ENCODE measurements at regions not wholly inside any gene's neighbourhood (a gene's known extent, or its start where the extent isn't known, plus 50 kb on each side); places are given as distances from the start of the nearest gene placed in this dataset.

DNA sequence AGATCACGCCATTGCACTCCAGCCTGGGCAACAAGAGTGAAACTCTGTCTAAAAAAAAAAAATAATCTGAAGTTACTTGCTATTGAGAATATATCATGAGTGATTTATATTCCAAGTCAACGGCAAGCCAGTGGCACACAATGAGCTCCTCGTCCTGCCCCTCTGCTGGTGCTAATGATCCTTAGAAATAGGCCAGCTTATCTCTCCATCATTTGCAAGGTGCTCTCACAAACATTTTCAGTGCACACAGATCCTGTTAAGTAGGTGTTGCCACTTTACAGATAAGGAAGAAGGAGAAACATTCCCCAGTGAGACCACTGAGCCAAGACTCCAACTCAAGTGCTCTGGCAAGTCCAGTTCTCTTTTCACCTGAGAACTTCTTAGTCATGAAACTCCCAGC is 91.3 kb upstream of the GPR45 start:
- ATAC-seq (ENCODE audit: low read depth) (no peak), DNase-seq (ENCODE audit: low spot score in 2 of 2) (no peak)
- Mint-ChIP-seq H3K4me1 (peaks cover 18% of the 10 kb centered on the region), H3K9me3 (peaks cover 2% of the 10 kb centered on the region), H3K4me3 (no peak overlapping the region), H3K27ac (no peak overlapping the region), H3K27me3 (peaks cover 4% of the 10 kb centered on the region), H3K36me3 (peaks cover 25% of the 10 kb centered on the region)

GRCh38 chr2:105154119-105154818 is 87.3 kb upstream of the GPR45 start:
- Mint-ChIP-seq H3K9me3 (peaks cover 18% of the 10 kb centered on the region), H3K4me3 (no peak overlapping the region), H3K27ac (no peak overlapping the region), H3K4me1 (peaks cover 6% of the 10 kb centered on the region), H3K27me3 (peaks cover 4% of the 10 kb centered on the region), H3K36me3 (peaks cover 19% of the 10 kb centered on the region)
- ATAC-seq (ENCODE audit: low read depth) (no peak), DNase-seq (ENCODE audit: low spot score in 2 of 2) (no peak)

- no peak for DNase-seq (ENCODE audit: low spot score in 2 of 2)
- H3K27me3 Mint-ChIP-seq = peaks cover 4% of the 10 kb centered on the region
- peaks cover 14% of the 10 kb centered on the region for H3K36me3 Mint-ChIP-seq
- no peak for ATAC-seq (ENCODE audit: low read depth)
- no peak overlapping the region for H3K4me3 Mint-ChIP-seq
- peaks cover 18% of the 10 kb centered on the region for H3K9me3 Mint-ChIP-seq
- H3K27ac Mint-ChIP-seq = no peak overlapping the region
- peaks cover 4% of the 10 kb centered on the region for H3K4me1 Mint-ChIP-seq
Measured at GRCh38 chr2:105156166-105156565, 85.4 kb upstream of the GPR45 start.

DNA sequence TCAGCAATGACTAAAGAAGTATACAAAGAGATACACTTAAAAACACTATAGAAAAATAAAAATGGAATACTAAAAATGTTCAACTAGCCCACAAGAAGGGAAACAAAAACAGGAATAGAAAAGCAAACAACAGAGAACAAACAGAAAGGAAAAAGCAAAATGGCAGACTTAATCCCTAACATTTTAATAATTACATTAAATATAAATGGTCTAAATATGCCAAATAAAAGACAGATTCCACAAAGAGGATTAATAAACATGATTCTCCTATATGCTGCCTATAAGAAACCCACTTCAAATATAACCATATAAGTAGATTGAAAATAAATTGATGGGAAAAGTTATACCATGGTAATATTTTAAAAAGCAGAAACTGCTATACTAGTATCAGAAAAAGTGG is 83.5 kb upstream of the GPR45 start:
- H3K4me3 Mint-ChIP-seq = no peak overlapping the region
- DNase-seq (ENCODE audit: low spot score in 2 of 2) (no peak), ATAC-seq (ENCODE audit: low read depth) (no peak)
- H3K4me1 Mint-ChIP-seq = peaks cover 4% of the 10 kb centered on the region
- H3K27me3 Mint-ChIP-seq = peaks cover 2% of the 10 kb centered on the region
- peaks cover 18% of the 10 kb centered on the region for H3K9me3 Mint-ChIP-seq
- no peak overlapping the region for H3K27ac Mint-ChIP-seq
- peaks cover 11% of the 10 kb centered on the region for H3K36me3 Mint-ChIP-seq

DNA sequence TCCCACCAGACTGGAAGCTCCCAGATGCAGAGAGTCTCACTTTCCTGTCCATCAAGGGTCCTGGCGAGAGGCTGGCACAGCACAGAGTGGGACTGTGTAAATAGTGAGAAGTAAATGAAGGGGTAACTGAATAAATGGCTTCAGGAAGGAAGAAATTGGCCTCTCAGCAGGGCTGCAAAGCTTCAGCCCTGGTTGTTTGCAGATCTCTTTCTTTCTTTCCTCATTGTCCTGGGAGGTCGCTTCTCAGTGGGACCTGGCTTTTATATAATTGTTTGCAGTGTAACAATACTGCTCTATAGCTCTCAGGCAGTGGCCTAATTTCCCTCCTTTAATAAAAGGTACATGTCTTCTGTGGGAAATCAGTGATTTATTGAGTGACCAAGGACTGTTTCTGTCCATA is 74.9 kb upstream of the GPR45 start:
- H3K27me3 Mint-ChIP-seq = no peaks in the 10 kb centered on the region
- no peaks in the 10 kb centered on the region for H3K36me3 Mint-ChIP-seq
- no peak overlapping the region for H3K4me3 Mint-ChIP-seq
- ATAC-seq (ENCODE audit: low read depth) = no peak
- no peaks in the 10 kb centered on the region for H3K9me3 Mint-ChIP-seq
- no peak overlapping the region for H3K27ac Mint-ChIP-seq
- no peak for DNase-seq (ENCODE audit: low spot score in 2 of 2)
- H3K4me1 Mint-ChIP-seq = peaks cover 9% of the 10 kb centered on the region

GRCh38 chr2:105168543-105168942 is 73.0 kb upstream of the GPR45 start:
- no peak for ATAC-seq (ENCODE audit: low read depth)
- H3K27ac Mint-ChIP-seq = no peak overlapping the region
- no peak for DNase-seq (ENCODE audit: low spot score in 2 of 2)
- peaks cover 14% of the 10 kb centered on the region for H3K4me1 Mint-ChIP-seq
- peaks cover 5% of the 10 kb centered on the region for H3K9me3 Mint-ChIP-seq
- no peaks in the 10 kb centered on the region for H3K27me3 Mint-ChIP-seq
- no peak overlapping the region for H3K4me3 Mint-ChIP-seq
- H3K36me3 Mint-ChIP-seq = peaks cover 5% of the 10 kb centered on the region

GRCh38 chr2:105175231-105175630 is 66.3 kb upstream of the GPR45 start:
- Mint-ChIP-seq H3K27ac (peak overlapping the region; percentile 89), H3K27me3 (no peaks in the 10 kb centered on the region), H3K4me1 (peaks cover 46% of the 10 kb centered on the region), H3K36me3 (peaks cover 12% of the 10 kb centered on the region), H3K9me3 (peaks cover 11% of the 10 kb centered on the region), H3K4me3 (peak overlapping the region; percentile 60)
- no peak for DNase-seq (ENCODE audit: low spot score in 2 of 2)
- peak; percentile 66 for ATAC-seq (ENCODE audit: low read depth)

- Mint-ChIP-seq H3K36me3 (peaks cover 12% of the 10 kb centered on the region), H3K4me3 (peak overlapping the region; percentile 60), H3K9me3 (peaks cover 11% of the 10 kb centered on the region), H3K27ac (peak overlapping the region; percentile 89), H3K27me3 (no peaks in the 10 kb centered on the region), H3K4me1 (peaks cover 45% of the 10 kb centered on the region)
- DNase-seq (ENCODE audit: low spot score in 2 of 2) = peak in 1 of 2 donors; percentile 32
- peak; percentile 89 for ATAC-seq (ENCODE audit: low read depth)
Measured at GRCh38 chr2:105176429-105176828, 65.1 kb upstream of the GPR45 start.

DNA sequence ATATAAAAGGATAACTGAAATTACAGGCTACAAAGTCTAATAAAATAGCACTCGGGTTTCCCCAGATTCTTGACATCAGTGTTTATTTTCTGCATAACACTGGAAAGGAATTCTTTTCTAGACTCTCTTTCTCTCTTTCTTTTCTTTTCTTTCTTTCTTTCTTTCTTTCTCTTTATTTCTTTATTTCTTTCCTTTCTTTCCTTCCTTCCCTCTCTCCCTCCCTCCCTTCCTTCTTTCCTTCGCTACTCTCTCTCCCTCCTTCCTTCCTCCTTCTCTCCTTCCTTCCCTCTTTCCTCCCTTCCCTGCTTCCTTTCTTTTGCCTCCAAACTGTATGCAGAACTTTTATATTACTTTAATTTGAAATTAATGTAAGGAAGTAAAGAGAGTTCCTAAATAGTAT is 64.5 kb upstream of the GPR45 start:
- H3K27ac Mint-ChIP-seq = peak overlapping the region; percentile 89
- H3K9me3 Mint-ChIP-seq = peaks cover 11% of the 10 kb centered on the region
- H3K27me3 Mint-ChIP-seq = no peaks in the 10 kb centered on the region
- no peak for ATAC-seq (ENCODE audit: low read depth)
- H3K4me1 Mint-ChIP-seq = peaks cover 47% of the 10 kb centered on the region
- H3K36me3 Mint-ChIP-seq = peaks cover 12% of the 10 kb centered on the region
- peak overlapping the region; percentile 60 for H3K4me3 Mint-ChIP-seq
- DNase-seq (ENCODE audit: low spot score in 2 of 2) = no peak

DNA sequence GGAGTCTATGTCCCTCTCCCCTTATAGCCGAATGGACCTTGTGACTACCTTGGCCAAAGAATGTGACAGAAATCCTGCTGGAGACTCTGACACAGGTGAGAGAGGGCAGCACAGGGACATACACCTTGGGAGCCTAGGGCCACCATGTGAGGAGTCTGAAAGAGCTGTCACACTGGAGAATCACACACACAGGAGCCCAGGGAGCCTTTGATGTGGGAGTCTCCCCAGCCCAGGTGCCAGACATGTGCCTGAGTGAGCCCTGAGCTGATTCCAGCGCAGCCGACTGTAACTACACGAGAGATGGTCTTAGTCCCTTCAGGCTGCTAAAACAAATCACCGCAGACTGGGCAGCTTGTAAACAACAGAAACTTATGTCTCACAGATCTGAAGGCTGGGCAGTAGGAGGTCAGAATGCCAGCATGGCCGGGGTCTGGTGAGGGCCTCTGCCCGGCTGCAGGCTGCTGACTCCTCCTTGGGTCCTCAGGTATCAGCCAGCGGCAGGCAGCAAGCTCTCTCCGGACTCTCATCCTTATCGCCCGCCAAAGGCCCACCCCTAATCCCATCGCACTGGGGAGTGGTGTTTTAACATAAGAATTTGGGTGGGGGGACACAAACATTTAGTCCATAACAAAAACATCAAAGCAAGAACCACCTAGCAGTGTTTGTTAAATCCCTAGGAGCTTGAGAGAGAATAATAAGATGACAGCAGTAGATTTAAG is 63.8 kb upstream of the GPR45 start:
- DNase-seq (ENCODE audit: low spot score in 2 of 2) (no peak), ATAC-seq (ENCODE audit: low read depth) (no peak)
- Mint-ChIP-seq H3K36me3 (peaks cover 12% of the 10 kb centered on the region), H3K27ac (peak overlapping the region; percentile 89), H3K4me1 (peaks cover 53% of the 10 kb centered on the region), H3K27me3 (no peaks in the 10 kb centered on the region), H3K9me3 (peaks cover 11% of the 10 kb centered on the region), H3K4me3 (no peak overlapping the region)

- Mint-ChIP-seq H3K36me3 (no peaks in the 10 kb centered on the region), H3K27ac (no peak overlapping the region), H3K27me3 (no peaks in the 10 kb centered on the region), H3K4me3 (no peak overlapping the region), H3K4me1 (peaks cover 46% of the 10 kb centered on the region), H3K9me3 (no peaks in the 10 kb centered on the region)
- DNase-seq (ENCODE audit: low spot score in 2 of 2) = no peak
- no peak for ATAC-seq (ENCODE audit: low read depth)
Measured at GRCh38 chr2:105179469-105180372, 61.8 kb upstream of the GPR45 start.

- DNase-seq (ENCODE audit: low spot score in 2 of 2) = no peak
- H3K27me3 Mint-ChIP-seq = no peaks in the 10 kb centered on the region
- no peaks in the 10 kb centered on the region for H3K36me3 Mint-ChIP-seq
- H3K9me3 Mint-ChIP-seq = no peaks in the 10 kb centered on the region
- H3K4me3 Mint-ChIP-seq = no peak overlapping the region
- no peak for ATAC-seq (ENCODE audit: low read depth)
- H3K4me1 Mint-ChIP-seq = peaks cover 40% of the 10 kb centered on the region
- H3K27ac Mint-ChIP-seq = no peak overlapping the region
Measured at GRCh38 chr2:105180491-105180972, 61.0 kb upstream of the GPR45 start.

DNA sequence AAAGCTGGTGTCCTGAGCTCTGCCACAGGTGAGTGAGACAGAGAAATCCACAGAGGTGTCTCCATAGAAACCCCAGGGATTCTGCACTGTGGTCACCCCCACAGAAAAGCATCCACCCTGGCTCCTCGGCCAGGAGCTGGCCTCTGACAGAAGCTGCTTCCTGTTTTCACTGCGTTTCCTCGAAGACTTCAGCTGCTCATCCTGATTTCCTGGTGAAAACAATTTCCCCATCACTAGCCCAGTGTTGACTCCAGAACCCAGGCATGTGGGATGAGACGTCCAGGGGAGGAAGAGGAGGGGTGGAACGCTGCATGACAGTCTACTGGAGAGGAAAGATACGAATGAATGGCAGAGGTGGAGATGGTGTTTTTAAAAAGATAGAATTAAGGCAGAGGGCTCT is 60.3 kb upstream of the GPR45 start:
- Mint-ChIP-seq H3K4me1 (peaks cover 32% of the 10 kb centered on the region), H3K4me3 (no peak overlapping the region), H3K9me3 (no peaks in the 10 kb centered on the region), H3K27me3 (no peaks in the 10 kb centered on the region), H3K27ac (no peak overlapping the region), H3K36me3 (no peaks in the 10 kb centered on the region)
- DNase-seq (ENCODE audit: low spot score in 2 of 2) (no peak), ATAC-seq (ENCODE audit: low read depth) (no peak)
